ENCODE measurements at regions not wholly inside any gene's neighbourhood (a gene's known extent, or its start where the extent isn't known, plus 50 kb on each side); places are given as distances from the start of the nearest gene placed in this dataset.
A peak's percentile ranks its signal among the peaks of the same experiment; 100 is the strongest.

- DNase-seq (no peak), ATAC-seq (peak; percentile 63 to 84 (median 78))
- TF ChIP-seq POLR2A (IDR thresholded peaks at IDR 0.05), result no peak
- TF ChIP-seq CTCF (IDR thresholded peaks at IDR 0.05), result peak; percentile 29 to 51 (median 35)
- 0% methylated on average over 1 of the region's 1 CpG for WGBS (ENCODE audit: insufficient coverage, low coverage, low lambda C conversion rate, missing lambda C conversion rate)
- no peaks in the 10 kb centered on the region for H3K36me3 ChIP-seq
- H3K9me3 ChIP-seq, result no peaks in the 10 kb centered on the region
- peaks cover 0 to 9% (median 0%) of the 10 kb centered on the region in 4 donors for H3K4me1 ChIP-seq
- H3K27me3 ChIP-seq, result no peaks in the 10 kb centered on the region
- intact Hi-C loops (cut with DNase I), result no loop called here
- H3K4me3 ChIP-seq, result no peak overlapping the region
- no peak overlapping the region for H3K27ac ChIP-seq
Measured at GRCh38 chr12:54759751-54760150, 94.6 kb upstream of the MUCL1 start.

- DNase-seq, result no peak
- peaks cover 0 to 10% (median 0%) of the 10 kb centered on the region in 4 donors for H3K4me1 ChIP-seq
- intact Hi-C loops (cut with DNase I), result no loop called here
- H3K4me3 ChIP-seq, result no peak overlapping the region
- H3K27me3 ChIP-seq, result no peaks in the 10 kb centered on the region
- ATAC-seq, result no peak
- no peaks in the 10 kb centered on the region for H3K36me3 ChIP-seq
- no peaks in the 10 kb centered on the region for H3K9me3 ChIP-seq
- TF ChIP-seq POLR2A (IDR thresholded peaks at IDR 0.05), result no peak
- TF ChIP-seq CTCF (IDR thresholded peaks at IDR 0.05), result no peak
- WGBS (ENCODE audit: insufficient coverage, low coverage, low lambda C conversion rate, missing lambda C conversion rate), result 92% methylated on average over 1 of the region's 1 CpG
- no peak overlapping the region for H3K27ac ChIP-seq
Measured at GRCh38 chr12:54751493-54751892, 102.8 kb upstream of the MUCL1 start.

DNA sequence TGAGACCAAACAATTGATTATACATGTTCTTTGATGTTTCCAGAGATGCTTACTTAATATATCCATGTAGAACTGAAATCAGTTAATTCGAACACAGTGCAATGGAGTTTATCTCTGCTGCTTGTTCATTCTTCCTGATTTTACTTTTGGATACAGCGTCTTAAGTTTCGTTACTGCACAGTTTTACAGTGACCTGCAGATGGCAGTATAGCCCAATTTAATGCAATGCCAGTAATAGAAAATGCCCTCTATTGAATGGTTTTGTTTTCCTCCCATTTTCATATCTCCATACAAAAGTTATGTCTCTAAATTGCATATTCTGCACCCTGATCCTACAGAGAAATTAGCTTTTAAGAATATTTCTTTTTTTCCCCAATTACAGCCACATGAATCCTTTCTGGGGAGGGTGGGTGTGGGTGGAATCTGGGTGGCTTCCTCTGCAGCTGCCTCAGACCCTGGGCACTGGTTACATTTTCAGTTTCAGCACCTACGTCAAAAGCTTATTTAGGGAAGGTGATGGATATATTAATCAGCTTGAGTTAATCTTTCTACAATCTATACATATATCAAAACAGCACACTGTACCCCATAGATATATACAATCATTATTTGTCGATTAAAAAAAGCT is 101.1 kb upstream of the DCD start:
- peaks cover 0 to 29% (median 0%) of the 10 kb centered on the region in 4 donors for H3K4me1 ChIP-seq
- no peaks in the 10 kb centered on the region for H3K9me3 ChIP-seq
- H3K27ac ChIP-seq, result no peak overlapping the region
- ATAC-seq (peak; percentile 74 to 75 (median 74)), DNase-seq (no peak)
- H3K4me3 ChIP-seq, result no peak overlapping the region
- no peaks in the 10 kb centered on the region for H3K36me3 ChIP-seq
- WGBS (ENCODE audit: insufficient coverage, low coverage, low lambda C conversion rate, missing lambda C conversion rate), result 17% methylated on average over 5 of the region's 5 CpGs
- intact Hi-C loops (cut with DNase I), result no loop called here
- TF ChIP-seq CTCF (IDR thresholded peaks at IDR 0.05) (peak; percentile 63 to 82 (median 80)), POLR2A (IDR thresholded peaks at IDR 0.05) (no peak)
- no peaks in the 10 kb centered on the region for H3K27me3 ChIP-seq

DNA sequence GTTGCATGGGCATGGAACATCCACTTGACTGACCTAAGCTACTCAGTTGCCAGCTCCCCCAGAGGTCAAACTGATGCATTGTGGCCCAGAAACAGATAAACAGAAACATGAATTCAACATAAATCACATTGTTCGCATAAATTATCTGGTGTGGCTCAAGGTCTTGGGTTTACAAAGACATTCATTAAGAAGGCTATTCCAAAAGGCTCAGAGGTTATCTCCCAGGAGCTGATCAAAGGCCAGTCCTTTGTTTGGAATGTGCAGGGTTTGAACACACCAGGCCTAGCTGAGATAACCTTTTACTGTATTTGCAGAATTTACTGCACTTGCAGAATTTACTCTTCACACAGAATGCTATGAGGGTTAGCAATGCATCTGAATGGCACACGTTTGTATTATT is 96.4 kb upstream of the DCD start:
- Histone ChIP-seq H3K4me3 (no peak overlapping the region), H3K9me3 (no peaks in the 10 kb centered on the region), H3K4me1 (peaks cover 0 to 41% (median 0%) of the 10 kb centered on the region in 4 donors), H3K27me3 (no peaks in the 10 kb centered on the region), H3K27ac (no peak overlapping the region), H3K36me3 (no peaks in the 10 kb centered on the region)
- intact Hi-C loops (cut with DNase I), result no loop called here
- WGBS (ENCODE audit: insufficient coverage, low coverage, low lambda C conversion rate, missing lambda C conversion rate), result 9% methylated on average over 2 of the region's 2 CpGs
- no peak for TF ChIP-seq CTCF (IDR thresholded peaks at IDR 0.05)
- TF ChIP-seq POLR2A (IDR thresholded peaks at IDR 0.05), result no peak
- peak in 1 of 4 donors; percentile 53 for ATAC-seq
- DNase-seq, result no peak
